DOHH2 (cell line): ENCODE measurements at regions not wholly inside any gene's neighbourhood (a gene's known extent, or its start where the extent isn't known, plus 50 kb on each side); places are given as distances from the start of the nearest gene placed in this dataset.

Source experiments
- H3F3A ChIP-seq: fragments of 200-600 bp; sonication (generic), shearing (Covaris generic); 2 replicates; pipeline ENCODE4 v1.6.0; 2016; ENCODE audit warnings: antibody characterized with exemption, mild to moderate bottlenecking; ENCODE audit not compliant: control insufficient read depth, insufficient read depth
- H3K27ac ChIP-seq: fragments of 200-600 bp; sonication (generic); 2 replicates; pipeline ENCODE4 v1.5.1; 2014; ENCODE audit warnings: low read depth, mild to moderate bottlenecking, low read length, moderate library complexity
- H3K27me3 ChIP-seq: fragments of 200-600 bp; sonication (generic); 2 replicates; pipeline ENCODE4 v1.6.1; 2014; ENCODE audit warnings: mild to moderate bottlenecking, low read length, mixed read lengths; ENCODE audit not compliant: control insufficient read depth
- H3K36me3 ChIP-seq: fragments of 200-600 bp; sonication (generic); 2 replicates; pipeline ENCODE4 v1.6.1; 2014; ENCODE audit warnings: mild to moderate bottlenecking, low read length, moderate library complexity, mixed read lengths; ENCODE audit not compliant: control insufficient read depth
- H3K4me1 ChIP-seq: fragments of 200-600 bp; sonication (generic); 2 replicates; pipeline ENCODE4 v1.6.1; 2014; ENCODE audit warnings: mild to moderate bottlenecking, low read length, mixed read lengths; ENCODE audit not compliant: control insufficient read depth
- H3K4me2 ChIP-seq: fragments of 200-600 bp; sonication (generic); 2 replicates; pipeline ENCODE4 v1.6.0; 2014; ENCODE audit warnings: mild to moderate bottlenecking, low read length, moderate library complexity
- H3K4me3 ChIP-seq: fragments of 200-600 bp; sonication (generic); 2 replicates; pipeline ENCODE4 v1.5.1; 2014; ENCODE audit warnings: mild to moderate bottlenecking, low read length, mixed read lengths
- H3K79me2 ChIP-seq: fragments of 200-600 bp; sonication (generic); 2 replicates; pipeline ENCODE4 v1.6.1; 2014; ENCODE audit warnings: mild to moderate bottlenecking, low read length, mixed read lengths; ENCODE audit not compliant: control insufficient read depth
- H3K9me2 ChIP-seq: fragments of 200-600 bp; sonication (generic); replicated peaks from 2 replicates; pipeline ENCODE4 v1.6.1; 2014; ENCODE audit warnings: mild to moderate bottlenecking, low read length, mixed read lengths; ENCODE audit not compliant: control insufficient read depth
- H3K9me3 ChIP-seq: fragments of 200-600 bp; sonication (generic); 2 replicates; pipeline ENCODE4 v1.6.1; 2014; ENCODE audit warnings: antibody characterized with exemption, low read length, mixed read lengths; ENCODE audit not compliant: control insufficient read depth, insufficient read depth
- H4K20me1 ChIP-seq: fragments of 200-600 bp; sonication (generic); 2 replicates; pipeline ENCODE4 v1.6.0; 2014; ENCODE audit warnings: low read depth, mild to moderate bottlenecking, antibody characterized with exemption, low read length, moderate library complexity; ENCODE audit not compliant: control insufficient read depth, insufficient read depth
- CTCF ChIP-seq: fragments of 200-600 bp; sonication (generic); IDR thresholded peaks from one replicate; pipeline ENCODE4 v1.5.1; 2014; ENCODE audit warnings: antibody characterized with exemption, mild to moderate bottlenecking, low read depth, low read length; ENCODE audit not compliant: poor library complexity, severe bottlenecking
- EZH2phosphoT487 ChIP-seq: fragments of 200-600 bp; sonication (generic); IDR thresholded peaks from 2 replicates; pipeline ENCODE4 v1.6.1; 2017; ENCODE audit warnings: borderline replicate concordance, mild to moderate bottlenecking, antibody characterized with exemption, low read length, moderate library complexity, mixed read lengths

GRCh38 chr2:20544153-20544747 lies 97.4 kb downstream of the RHOB start:
- Histone ChIP-seq H3K79me2 (no peaks in the 10 kb centered on the region), H3K4me1 (no peaks in the 10 kb centered on the region), H3F3A (no peaks in the 10 kb centered on the region), H3K36me3 (no peaks in the 10 kb centered on the region), H3K27ac (no peak overlapping the region), H3K9me2 (no peaks in the 10 kb centered on the region), H3K9me3 (no peaks in the 10 kb centered on the region), H3K4me3 (no peak overlapping the region), H4K20me1 (no peaks in the 10 kb centered on the region), H3K27me3 (peaks cover 8% of the 10 kb centered on the region; the same call in 1 of the 2 replicates), H3K4me2 (no peak overlapping the region)
- TF ChIP-seq EZH2phosphoT487 (no peak), CTCF (no peak)

GRCh38 chr2:20549144-20549543 lies 101.8 kb downstream of the HS1BP3 start:
- Histone ChIP-seq H3K4me3 (no peak overlapping the region), H3F3A (no peaks in the 10 kb centered on the region), H3K4me1 (no peaks in the 10 kb centered on the region), H3K79me2 (no peaks in the 10 kb centered on the region), H3K27me3 (peaks cover 8% of the 10 kb centered on the region; the same call in 1 of the 2 replicates), H3K9me3 (no peaks in the 10 kb centered on the region), H3K36me3 (no peaks in the 10 kb centered on the region), H4K20me1 (no peaks in the 10 kb centered on the region), H3K27ac (no peak overlapping the region), H3K9me2 (no peaks in the 10 kb centered on the region), H3K4me2 (no peak overlapping the region)
- TF ChIP-seq CTCF (no peak), EZH2phosphoT487 (no peak)

GRCh38 chr2:20549691-20550348 lies 101.1 kb downstream of the HS1BP3 start:
- no peak for TF ChIP-seq EZH2phosphoT487
- no peak for TF ChIP-seq CTCF
- no peak overlapping the region for H3K4me2 ChIP-seq
- no peak overlapping the region for H3K4me3 ChIP-seq
- no peaks in the 10 kb centered on the region for H3K36me3 ChIP-seq
- peaks cover 8% of the 10 kb centered on the region; the same call in 1 of the 2 replicates for H3K27me3 ChIP-seq
- no peak overlapping the region for H3K27ac ChIP-seq
- no peaks in the 10 kb centered on the region for H3K9me2 ChIP-seq
- no peaks in the 10 kb centered on the region for H3F3A ChIP-seq
- no peaks in the 10 kb centered on the region for H3K4me1 ChIP-seq
- no peaks in the 10 kb centered on the region for H3K9me3 ChIP-seq
- H4K20me1 ChIP-seq, result no peaks in the 10 kb centered on the region
- no peaks in the 10 kb centered on the region for H3K79me2 ChIP-seq
